ENCODE measurements at regions not wholly inside any gene's neighbourhood (a gene's known extent, or its start where the extent isn't known, plus 50 kb on each side); places are given as distances from the start of the nearest gene placed in this dataset.
"Not testable (repeated sequence)": the region's sequence is repeated elsewhere in the genome, so short reads cannot be mapped to it uniquely, and the experiment has no call there.

- Mint-ChIP-seq H3K4me3 (ENCODE audit: unreplicated experiment) (no peak overlapping the region), H3K4me1 (ENCODE audit: low read depth) (peaks cover 7% of the 10 kb centered on the region), H3K36me3 (ENCODE audit: low read depth) (no peaks in the 10 kb centered on the region), H3K27ac (ENCODE audit: unreplicated experiment) (no peak overlapping the region), H3K9me3 (ENCODE audit: low read depth) (no peaks in the 10 kb centered on the region), H3K27me3 (ENCODE audit: low read depth) (no peaks in the 10 kb centered on the region)
- no peak for TF ChIP-seq CTCF (IDR thresholded peaks at IDR 0.05)
- DNase-seq (ENCODE audit: low spot score), result no peak
Observed at GRCh38 chr7:96562458-96562857, 147.2 kb downstream of the SEM1 start.

- DNase-seq (ENCODE audit: low spot score), result no peak
- Mint-ChIP-seq H3K4me1 (ENCODE audit: low read depth) (peaks cover 7% of the 10 kb centered on the region), H3K4me3 (ENCODE audit: unreplicated experiment) (no peak overlapping the region), H3K27ac (ENCODE audit: unreplicated experiment) (no peak overlapping the region), H3K27me3 (ENCODE audit: low read depth) (no peaks in the 10 kb centered on the region), H3K9me3 (ENCODE audit: low read depth) (no peaks in the 10 kb centered on the region), H3K36me3 (ENCODE audit: low read depth) (no peaks in the 10 kb centered on the region)
- no peak for TF ChIP-seq CTCF (IDR thresholded peaks at IDR 0.05)
Observed at GRCh38 chr7:96561892-96562291, 147.8 kb downstream of the SEM1 start.

- no peak for DNase-seq (ENCODE audit: low spot score)
- no peaks in the 10 kb centered on the region for H3K36me3 Mint-ChIP-seq (ENCODE audit: low read depth)
- no peak overlapping the region for H3K27ac Mint-ChIP-seq (ENCODE audit: unreplicated experiment)
- TF ChIP-seq CTCF (IDR thresholded peaks at IDR 0.05), result no peak
- no peak overlapping the region for H3K4me3 Mint-ChIP-seq (ENCODE audit: unreplicated experiment)
- H3K27me3 Mint-ChIP-seq (ENCODE audit: low read depth), result no peaks in the 10 kb centered on the region
- H3K9me3 Mint-ChIP-seq (ENCODE audit: low read depth), result no peaks in the 10 kb centered on the region
- peaks cover 7% of the 10 kb centered on the region for H3K4me1 Mint-ChIP-seq (ENCODE audit: low read depth)
Observed at GRCh38 chr7:96558530-96558929, 151.1 kb downstream of the SEM1 start.

- Mint-ChIP-seq H3K36me3 (ENCODE audit: low read depth) (no peaks in the 10 kb centered on the region), H3K9me3 (ENCODE audit: low read depth) (no peaks in the 10 kb centered on the region), H3K4me1 (ENCODE audit: low read depth) (peaks cover 7% of the 10 kb centered on the region), H3K4me3 (ENCODE audit: unreplicated experiment) (no peak overlapping the region), H3K27me3 (ENCODE audit: low read depth) (no peaks in the 10 kb centered on the region), H3K27ac (ENCODE audit: unreplicated experiment) (no peak overlapping the region)
- no peak for TF ChIP-seq CTCF (IDR thresholded peaks at IDR 0.05)
- DNase-seq (ENCODE audit: low spot score), result no peak
Observed at GRCh38 chr7:96558093-96558492, 151.6 kb downstream of the SEM1 start.

GRCh38 chr7:96557598-96557997 is 152.0 kb downstream of the SEM1 start:
- not testable (repeated sequence) for H3K9me3 Mint-ChIP-seq (ENCODE audit: low read depth); H3K4me1 Mint-ChIP-seq (ENCODE audit: low read depth); H3K27ac Mint-ChIP-seq (ENCODE audit: unreplicated experiment); H3K4me3 Mint-ChIP-seq (ENCODE audit: unreplicated experiment); DNase-seq (ENCODE audit: low spot score); H3K36me3 Mint-ChIP-seq (ENCODE audit: low read depth); H3K27me3 Mint-ChIP-seq (ENCODE audit: low read depth)

GRCh38 chr7:96548664-96549063 is 161.0 kb downstream of the SEM1 start:
- H3K4me3 Mint-ChIP-seq (ENCODE audit: unreplicated experiment), result no peak overlapping the region
- DNase-seq (ENCODE audit: low spot score), result no peak
- TF ChIP-seq CTCF (IDR thresholded peaks at IDR 0.05), result no peak
- no peak overlapping the region for H3K27ac Mint-ChIP-seq (ENCODE audit: unreplicated experiment)
- no peaks in the 10 kb centered on the region for H3K9me3 Mint-ChIP-seq (ENCODE audit: low read depth)
- H3K4me1 Mint-ChIP-seq (ENCODE audit: low read depth), result peaks cover 24% of the 10 kb centered on the region
- peaks cover 2% of the 10 kb centered on the region for H3K27me3 Mint-ChIP-seq (ENCODE audit: low read depth)
- H3K36me3 Mint-ChIP-seq (ENCODE audit: low read depth), result no peaks in the 10 kb centered on the region
